Stimulated activated CD8-positive, alpha-beta memory T cell treated with anti-CD3 and anti-CD28 coated beads, Interleukin-7, amount 100 ng/mL, for 4 hours (primary cell): ENCODE measurements at regions not wholly inside any gene's neighbourhood (a gene's known extent, or its start where the extent isn't known, plus 50 kb on each side); places are given as distances from the start of the nearest gene placed in this dataset.

Experiments used
- DNase-seq, 2 donors: peaks; one replicate each; pipeline ENCODE4 v3.0.0-alpha.2; 2020; ENCODE audit warnings: low read depth in 2 of 2

- no peak for DNase-seq
These were observed 584.1 kb downstream of the AJAP1 start for GRCh38 chr1:5238351-5239130.

- no peak for DNase-seq
These were observed 581.0 kb downstream of the AJAP1 start for GRCh38 chr1:5235355-5235899.

GRCh38 chr1:5232537-5232936 lies 578.1 kb downstream of the AJAP1 start:
- DNase-seq = no peak

- no peak for DNase-seq
These were observed 577.3 kb downstream of the AJAP1 start for GRCh38 chr1:5231541-5232315.

GRCh38 chr1:5227114-5227513 lies 572.7 kb downstream of the AJAP1 start:
- no peak for DNase-seq

GRCh38 chr1:5225707-5226704 lies 571.6 kb downstream of the AJAP1 start:
- DNase-seq = no peak

GRCh38 chr1:5223206-5223605 lies 568.8 kb downstream of the AJAP1 start:
- no peak for DNase-seq

- DNase-seq = no peak
These were observed 568.2 kb downstream of the AJAP1 start for GRCh38 chr1:5222626-5223025.

- no peak for DNase-seq
These were observed 567.0 kb downstream of the AJAP1 start for GRCh38 chr1:5221451-5221850.

- no peak for DNase-seq
These were observed 566.4 kb downstream of the AJAP1 start for GRCh38 chr1:5220821-5221220.

- DNase-seq = no peak
These were observed 566.0 kb downstream of the AJAP1 start for GRCh38 chr1:5220421-5220820.

- DNase-seq = no peak
These were observed 545.6 kb downstream of the AJAP1 start for GRCh38 chr1:5200006-5200405.

- DNase-seq = no peak
These were observed 543.9 kb downstream of the AJAP1 start for GRCh38 chr1:5198328-5198727.

- DNase-seq = no peak
These were observed 537.1 kb downstream of the AJAP1 start for GRCh38 chr1:5191470-5191869.

GRCh38 chr1:5189384-5189783 lies 535.0 kb downstream of the AJAP1 start:
- no peak for DNase-seq

- DNase-seq = no peak
These were observed 511.4 kb downstream of the AJAP1 start for GRCh38 chr1:5165762-5166161.

GRCh38 chr1:5164158-5164557 lies 509.7 kb downstream of the AJAP1 start:
- no peak for DNase-seq

- no peak for DNase-seq
These were observed 507.0 kb downstream of the AJAP1 start for GRCh38 chr1:5161372-5161771.

- DNase-seq = no peak
These were observed 502.8 kb downstream of the AJAP1 start for GRCh38 chr1:5157175-5157574.

- no peak for DNase-seq
These were observed 502.2 kb downstream of the AJAP1 start for GRCh38 chr1:5156416-5157120.

GRCh38 chr1:5151511-5151910 lies 497.1 kb downstream of the AJAP1 start:
- no peak for DNase-seq
